CD14-positive monocyte (primary cell): ENCODE measurements at regions not wholly inside any gene's neighbourhood (a gene's known extent, or its start where the extent isn't known, plus 50 kb on each side); places are given as distances from the start of the nearest gene placed in this dataset.

ENCODE experiments used
- DNase-seq, 3 donors: peaks; one replicate each; pipeline ENCODE4 v3.0.0-alpha.2; 2011 to 2022
- H2AFZ ChIP-seq: 2 replicates; pipeline ENCODE4 v1.6.0; 2012; ENCODE audit warnings: mild to moderate bottlenecking, low read depth, low read length, inconsistent platforms; ENCODE audit not compliant: insufficient read depth, poor library complexity, severe bottlenecking
- H3K27ac ChIP-seq, 2 donors: 1 replicate in 1 of 2; 2 replicates in 1 of 2; pipeline ENCODE4 v1.5.1; 2012 to 2013; ENCODE audit warnings: low read length in 2 of 2, control low read depth in 1 of 2, inconsistent platforms in 1 of 2, low read depth in 1 of 2, mild to moderate bottlenecking in 1 of 2
- H3K27me3 ChIP-seq, 2 donors: one replicate each; pipeline versions ENCODE4 v1.6.0 to v1.6.1; 2011 to 2013; ENCODE audit warnings: low read length in 2 of 2; ENCODE audit not compliant: control insufficient read depth in 2 of 2, insufficient read depth in 2 of 2
- H3K36me3 ChIP-seq, 2 donors: replicated peaks in 1 of 2; 1 replicate in 1 of 2; 2 replicates in 1 of 2; pipeline versions ENCODE4 v1.5.1 to v1.6.1; 2012 to 2013; ENCODE audit warnings: low read length in 2 of 2, control low read depth in 1 of 2, inconsistent platforms in 1 of 2, mild to moderate bottlenecking in 1 of 2; ENCODE audit not compliant: insufficient read depth in 2 of 2, control insufficient read depth in 1 of 2
- H3K4me1 ChIP-seq, 2 donors: 1 replicate in 1 of 2; 2 replicates in 1 of 2; pipeline versions ENCODE4 v1.5.1 to v1.6.1; 2012 to 2013; ENCODE audit warnings: low read length in 2 of 2, control low read depth in 1 of 2, inconsistent platforms in 1 of 2, mild to moderate bottlenecking in 1 of 2, moderate library complexity in 1 of 2; ENCODE audit not compliant: insufficient read depth in 2 of 2, control insufficient read depth in 1 of 2
- H3K4me2 ChIP-seq: replicated peaks from 2 replicates; pipeline ENCODE3; 2012; ENCODE audit warnings: low read length, moderate library complexity, mild to moderate bottlenecking; ENCODE audit not compliant: poor library complexity, severe bottlenecking; ENCODE audit errors: extremely low read depth
- H3K4me3 ChIP-seq, 3 experiments: fragments of 200-600 bp in 1 of 3; sonication (generic) in 1 of 3; replicated peaks in 1 of 3; 1 replicate in 2 of 3; 2 replicates in 1 of 3; pipeline ENCODE4 v1.5.1; 2011 to 2013; ENCODE audit warnings: low read length in 3 of 3, mild to moderate bottlenecking in 3 of 3, control low read depth in 2 of 3, low read depth in 2 of 3, inconsistent platforms in 1 of 3, moderate library complexity in 1 of 3
- H3K79me2 ChIP-seq: 2 replicates; pipeline ENCODE4 v1.6.0; 2012; ENCODE audit warnings: mild to moderate bottlenecking, control low read depth, inconsistent platforms, low read length, moderate library complexity; ENCODE audit not compliant: insufficient read depth
- H3K9ac ChIP-seq: 2 replicates; pipeline ENCODE4 v1.6.0; 2017; ENCODE audit warnings: low read length, mild to moderate bottlenecking; ENCODE audit not compliant: insufficient read depth, poor library complexity, severe bottlenecking
- H3K9me3 ChIP-seq, 2 donors: replicated peaks in 1 of 2; 1 replicate in 1 of 2; 2 replicates in 1 of 2; pipeline versions ENCODE4 v1.5.1 to v1.6.1; 2012 to 2013; ENCODE audit warnings: low read length in 2 of 2, control low read depth in 1 of 2; ENCODE audit not compliant: control insufficient read depth in 1 of 2, insufficient read depth in 1 of 2
- H4K20me1 ChIP-seq: 2 replicates; pipeline ENCODE4 v1.6.0; 2012; ENCODE audit warnings: mild to moderate bottlenecking, low read length, control low read depth, moderate library complexity; ENCODE audit not compliant: insufficient read depth
- H3K27ac Mint-ChIP-seq, 7 donors: one replicate each; pipeline ENCODE4 v1.8.0; 2020; ENCODE audit warnings: mild to moderate bottlenecking in 7 of 7, mixed read lengths in 7 of 7, moderate library complexity in 6 of 7, inconsistent platforms in 2 of 7
- H3K27me3 Mint-ChIP-seq, 3 donors: one replicate each; pipeline ENCODE4 v1.8.0; 2021 to 2022; ENCODE audit warnings: low read depth in 3 of 3, mild to moderate bottlenecking in 3 of 3, mixed read lengths in 3 of 3, moderate library complexity in 3 of 3, inconsistent platforms in 1 of 3
- H3K36me3 Mint-ChIP-seq, 2 donors: one replicate each; pipeline ENCODE4 v1.8.0; 2020; ENCODE audit warnings: mixed read lengths in 2 of 2, inconsistent platforms in 1 of 2, mild to moderate bottlenecking in 1 of 2
- H3K4me1 Mint-ChIP-seq: one replicate; pipeline ENCODE4 v1.8.0; 2020; ENCODE audit warnings: mild to moderate bottlenecking, mixed read lengths
- H3K4me3 Mint-ChIP-seq, 2 donors: one replicate each; pipeline ENCODE4 v1.8.0; 2020; ENCODE audit warnings: mild to moderate bottlenecking in 2 of 2, mixed read lengths in 2 of 2, moderate library complexity in 1 of 2
- H3K9me3 Mint-ChIP-seq, 7 donors: one replicate each; pipeline ENCODE4 v1.8.0; 2020 to 2022; ENCODE audit warnings: mixed read lengths in 7 of 7, mild to moderate bottlenecking in 6 of 7, moderate library complexity in 6 of 7, inconsistent platforms in 2 of 7
- WGBS: methylation state at CpG from one replicate; pipeline ENCODE4 v1.1.5; 2013; ENCODE audit warnings: missing lambda C conversion rate; ENCODE audit not compliant: insufficient coverage; 5-methylcytosine and 5-hydroxymethylcytosine counted together
- intact Hi-C, 2 donors: fragments of 100-400 bp; cut with micrococcal nuclease; formaldehyde crosslinking; loops; one replicate each; pipeline versions ENCODE4 v1.15.0 to v1.15.1; 2023
- TF ChIP-seq, protein P1 (sequence below): fragments of 200-600 bp; IDR thresholded peaks from one replicate; pipeline ENCODE4 v1.8.0; 2022; ENCODE audit warnings: antibody characterized with exemption, mild to moderate bottlenecking

DNA sequence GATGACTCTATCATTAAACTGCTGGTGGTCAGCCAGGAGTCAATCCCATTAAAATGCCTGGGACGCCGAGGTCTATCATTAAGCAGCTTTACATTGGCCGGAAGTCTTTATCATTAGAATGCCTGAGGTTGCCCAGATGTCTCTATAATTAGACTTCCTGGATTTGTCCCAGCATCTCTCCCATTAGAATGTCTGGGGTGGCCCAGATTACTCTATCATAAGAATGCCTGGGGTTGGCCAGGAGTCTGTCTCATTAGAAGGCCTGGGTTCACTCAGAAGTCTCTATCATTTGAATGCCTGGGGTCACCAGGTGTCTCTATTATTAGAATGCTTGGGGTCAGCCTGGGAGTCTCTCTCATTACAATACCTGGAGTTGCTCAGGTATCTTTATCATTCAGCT, 2227.2 kb downstream of the TP53TG3F start:
- Histone ChIP-seq H3K36me3 (no peaks in the 10 kb centered on the region), H3K27ac (no peak overlapping the region), H3K27me3 (no peaks in the 10 kb centered on the region), H3K9me3 (peaks cover 83% of the 10 kb centered on the region in 2 donors), H3K9ac (no peak overlapping the region), H3K4me3 (no peak overlapping the region), H2AFZ (no peak overlapping the region), H4K20me1 (no peaks in the 10 kb centered on the region), H3K4me2 (no peak overlapping the region), H3K79me2 (no peaks in the 10 kb centered on the region), H3K4me1 (no peaks in the 10 kb centered on the region)
- no peaks in the 10 kb centered on the region for H3K27me3 Mint-ChIP-seq
- H3K4me1 Mint-ChIP-seq: no peaks in the 10 kb centered on the region
- DNase-seq: no peak
- H3K27ac Mint-ChIP-seq: no peak overlapping the region
- WGBS: 97% methylated on average over 3 of the region's 3 CpGs
- no peaks in the 10 kb centered on the region for H3K36me3 Mint-ChIP-seq
- TF ChIP-seq, protein P1, sequence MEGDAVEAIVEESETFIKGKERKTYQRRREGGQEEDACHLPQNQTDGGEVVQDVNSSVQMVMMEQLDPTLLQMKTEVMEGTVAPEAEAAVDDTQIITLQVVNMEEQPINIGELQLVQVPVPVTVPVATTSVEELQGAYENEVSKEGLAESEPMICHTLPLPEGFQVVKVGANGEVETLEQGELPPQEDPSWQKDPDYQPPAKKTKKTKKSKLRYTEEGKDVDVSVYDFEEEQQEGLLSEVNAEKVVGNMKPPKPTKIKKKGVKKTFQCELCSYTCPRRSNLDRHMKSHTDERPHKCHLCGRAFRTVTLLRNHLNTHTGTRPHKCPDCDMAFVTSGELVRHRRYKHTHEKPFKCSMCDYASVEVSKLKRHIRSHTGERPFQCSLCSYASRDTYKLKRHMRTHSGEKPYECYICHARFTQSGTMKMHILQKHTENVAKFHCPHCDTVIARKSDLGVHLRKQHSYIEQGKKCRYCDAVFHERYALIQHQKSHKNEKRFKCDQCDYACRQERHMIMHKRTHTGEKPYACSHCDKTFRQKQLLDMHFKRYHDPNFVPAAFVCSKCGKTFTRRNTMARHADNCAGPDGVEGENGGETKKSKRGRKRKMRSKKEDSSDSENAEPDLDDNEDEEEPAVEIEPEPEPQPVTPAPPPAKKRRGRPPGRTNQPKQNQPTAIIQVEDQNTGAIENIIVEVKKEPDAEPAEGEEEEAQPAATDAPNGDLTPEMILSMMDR: no peak
- H3K4me3 Mint-ChIP-seq: no peak overlapping the region
- H3K9me3 Mint-ChIP-seq: peaks cover 16 to 81% (median 50%) of the 10 kb centered on the region in 7 donors
- intact Hi-C loops: no loop called here

DNA sequence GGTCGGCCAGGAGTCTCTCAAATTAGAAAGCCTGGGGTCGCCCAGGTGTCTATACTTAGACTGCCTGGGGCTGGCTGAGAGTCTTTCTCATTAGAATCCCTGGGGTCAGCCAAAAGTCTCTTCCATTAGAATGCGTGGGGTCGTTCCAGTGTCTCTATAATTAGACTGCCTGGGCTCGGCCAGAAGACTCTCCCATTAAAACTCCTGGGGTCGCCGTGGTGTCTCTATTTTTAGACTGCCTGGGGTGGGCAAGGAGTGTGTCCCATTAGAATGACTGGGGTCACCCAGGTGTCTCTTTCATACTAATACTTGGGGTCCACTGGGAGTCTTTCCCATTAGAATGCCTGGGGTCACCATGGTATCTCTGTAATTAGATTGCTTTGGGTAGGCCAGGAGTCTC, 2227.7 kb downstream of the TP53TG3F start:
- Histone ChIP-seq H3K4me2 (no peak overlapping the region), H3K9me3 (peaks cover 88% of the 10 kb centered on the region in 2 donors), H3K27ac (no peak overlapping the region), H3K9ac (no peak overlapping the region), H3K36me3 (no peaks in the 10 kb centered on the region), H3K79me2 (no peaks in the 10 kb centered on the region), H4K20me1 (no peaks in the 10 kb centered on the region), H3K4me3 (no peak overlapping the region), H3K27me3 (no peaks in the 10 kb centered on the region), H2AFZ (no peak overlapping the region), H3K4me1 (no peaks in the 10 kb centered on the region)
- TF ChIP-seq, protein P1: no peak
- intact Hi-C loops: no loop called here
- Mint-ChIP-seq H3K9me3 (peaks cover 16 to 85% (median 50%) of the 10 kb centered on the region in 7 donors), H3K4me3 (no peak overlapping the region), H3K27ac (no peak overlapping the region), H3K4me1 (no peaks in the 10 kb centered on the region), H3K36me3 (no peaks in the 10 kb centered on the region), H3K27me3 (no peaks in the 10 kb centered on the region)
- 80% methylated on average over 4 of the region's 7 CpGs for WGBS
- DNase-seq: no peak
